ENCODE measurements at regions not wholly inside any gene's neighbourhood (a gene's known extent, or its start where the extent isn't known, plus 50 kb on each side); places are given as distances from the start of the nearest gene placed in this dataset.
"Not testable (repeated sequence)": the region's sequence is repeated elsewhere in the genome, so short reads cannot be mapped to it uniquely, and the experiment has no call there.

DNA sequence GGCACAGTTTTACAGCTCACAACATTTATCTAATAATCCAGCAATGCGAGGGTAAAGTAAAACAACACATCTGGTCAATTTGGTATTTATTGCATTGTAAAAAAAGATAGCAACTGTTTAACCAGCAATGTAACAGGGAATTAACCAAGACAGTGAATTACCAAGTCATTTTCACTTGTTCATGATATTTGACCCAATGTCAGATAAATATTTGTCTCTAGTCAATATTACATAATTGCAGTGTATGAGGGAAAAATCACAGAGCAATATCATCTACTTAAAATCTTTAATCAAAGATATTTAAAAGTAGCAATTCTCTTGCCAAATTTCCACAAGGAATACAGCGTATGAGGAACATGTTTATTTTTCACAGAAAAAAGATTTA lies 1265.1 kb upstream of the CHAC2 start:
- no peak for DNase-seq

DNA sequence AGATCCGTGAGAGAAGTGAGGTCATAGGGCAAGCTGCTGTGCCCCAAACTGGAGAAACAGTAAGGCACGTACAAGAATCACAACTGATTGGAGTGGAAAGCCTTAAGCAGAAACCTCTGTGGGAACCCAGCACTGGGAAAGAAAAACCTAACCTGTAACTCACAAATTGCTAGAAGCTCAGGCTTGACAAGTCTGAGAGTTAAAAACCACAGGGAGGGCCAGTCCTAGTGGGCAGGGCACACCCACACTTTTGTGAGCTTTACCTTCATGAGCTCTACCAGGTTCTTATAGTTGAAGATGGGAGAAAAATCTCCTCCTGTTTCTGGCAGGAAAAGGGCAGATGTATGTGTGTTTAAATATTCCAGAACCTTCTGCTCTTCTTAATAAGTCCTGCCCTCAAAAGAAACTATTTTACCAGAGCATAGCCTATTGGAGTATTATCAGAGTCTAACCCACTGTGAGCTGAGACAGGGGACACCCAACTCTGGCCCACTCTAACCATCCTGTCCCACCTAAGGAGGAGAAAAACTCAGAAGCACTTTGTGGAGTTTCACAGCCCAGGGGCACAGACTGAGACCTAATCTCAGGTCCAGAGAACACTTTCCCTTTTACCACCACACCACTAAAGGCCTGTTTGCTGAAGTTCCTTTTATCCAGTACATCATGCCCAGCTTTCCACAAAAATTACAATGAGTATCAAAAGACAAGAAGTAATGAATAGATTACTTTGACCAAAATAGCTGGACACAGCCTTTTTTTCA lies 1265.7 kb upstream of the CHAC2 start:
- DNase-seq = no peak

DNA sequence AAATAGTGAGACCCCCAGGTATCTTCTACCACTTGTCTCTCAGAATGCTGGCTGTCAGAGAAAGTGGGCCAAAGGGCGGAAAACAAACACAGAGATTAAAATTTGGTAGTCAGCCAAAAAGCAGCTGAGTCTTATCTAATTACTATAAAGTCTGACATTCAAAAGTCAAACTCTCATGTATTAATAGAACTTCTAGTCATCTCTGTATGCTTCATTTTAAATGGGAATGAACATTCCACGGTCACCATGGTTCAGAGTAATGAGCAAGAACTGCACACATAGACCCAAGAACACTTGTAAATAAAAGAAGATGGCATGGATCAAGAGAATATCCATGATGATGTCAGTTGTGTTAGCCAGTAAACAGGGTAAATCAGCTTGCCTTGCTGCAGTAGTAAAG lies 1267.0 kb upstream of the CHAC2 start:
- no peak for DNase-seq

DNA sequence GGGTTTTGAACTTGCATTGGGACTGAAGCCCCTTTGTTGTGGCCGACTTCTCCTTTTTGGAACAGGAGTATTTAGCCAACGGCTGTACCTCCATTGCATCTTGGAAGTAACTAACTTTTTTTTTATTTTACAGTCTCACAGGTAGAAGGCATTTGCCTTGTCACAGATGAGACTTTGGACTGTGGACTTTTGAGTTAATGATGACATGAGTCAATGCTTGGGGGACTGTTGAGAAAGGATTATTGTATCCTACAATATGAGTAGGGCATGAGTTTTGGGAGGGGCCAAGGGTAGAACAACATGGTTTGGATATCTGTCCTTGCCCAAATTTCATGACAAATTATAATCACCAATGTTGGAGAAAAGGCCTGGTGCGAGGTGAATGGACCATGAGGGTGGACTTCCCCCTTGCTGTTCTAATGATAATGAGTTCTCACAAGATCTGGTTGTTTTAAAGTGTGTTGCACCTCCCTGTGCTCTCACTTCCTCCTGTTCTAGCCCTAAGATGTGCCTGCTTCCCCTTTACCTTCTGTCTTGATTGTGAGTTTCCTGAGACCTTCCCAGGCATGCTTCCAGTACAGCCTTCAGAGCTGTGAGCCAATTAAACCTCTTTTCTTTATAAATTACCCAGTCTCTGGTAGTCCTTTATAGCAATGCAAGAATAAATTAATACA lies 1269.4 kb upstream of the CHAC2 start:
- no peak for DNase-seq

DNA sequence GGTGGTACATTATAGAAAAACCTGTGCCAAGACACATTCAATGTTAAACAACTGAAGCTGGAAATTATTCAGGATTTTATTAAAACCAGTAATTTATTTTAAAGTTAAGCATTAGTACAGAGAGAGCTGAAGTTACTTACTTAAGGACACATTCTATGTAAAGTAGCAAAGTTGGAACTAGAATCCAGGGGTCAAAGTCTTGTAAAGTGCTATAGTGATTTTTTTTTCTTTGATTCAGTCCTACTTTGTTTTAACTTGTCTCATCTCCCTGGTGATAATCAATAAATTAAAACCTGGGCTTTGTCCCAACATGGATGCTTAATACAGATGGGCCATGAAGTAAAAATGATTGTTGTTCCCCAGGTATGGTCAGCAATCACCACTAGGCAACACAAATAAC lies 1271.8 kb upstream of the CHAC2 start:
- no peak for DNase-seq

DNA sequence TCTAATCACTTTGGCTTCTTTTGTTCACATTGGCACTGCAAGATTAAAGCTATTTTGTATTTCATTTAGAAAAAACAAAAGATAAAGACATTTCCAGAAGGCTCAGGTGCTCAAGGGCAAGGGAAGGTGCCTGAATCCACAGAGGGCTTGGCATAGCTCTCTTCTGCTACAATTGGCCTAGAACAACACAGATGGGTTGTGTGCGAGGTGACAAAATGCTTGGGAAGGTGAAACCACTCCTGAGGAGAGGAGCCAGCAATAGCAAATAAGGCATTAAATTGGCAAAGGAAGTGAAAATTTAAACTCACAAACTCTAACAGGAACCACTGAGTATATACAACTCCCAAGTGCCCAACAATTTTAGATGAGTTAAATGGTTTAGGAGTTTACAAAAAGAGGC lies 1290.4 kb upstream of the CHAC2 start:
- DNase-seq = no peak

DNA sequence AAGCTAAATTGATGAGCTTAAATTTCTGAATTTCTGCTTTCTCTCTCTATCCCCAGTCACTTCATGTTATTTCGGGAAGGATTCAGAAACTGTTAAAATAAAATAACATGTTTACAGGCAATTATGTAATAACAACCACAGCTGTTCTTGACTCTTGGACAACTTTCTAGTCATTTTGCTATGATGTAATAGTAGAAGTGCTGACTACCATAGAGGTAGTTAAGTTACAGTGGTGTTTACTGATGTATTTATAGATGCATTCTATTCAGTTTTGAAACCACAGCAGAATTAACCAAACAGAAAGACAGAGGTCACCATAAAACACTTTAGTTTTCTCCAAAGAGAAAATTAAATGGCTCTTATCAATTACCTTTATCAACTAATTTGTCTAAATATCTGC lies 1292.0 kb upstream of the CHAC2 start:
- no peak for DNase-seq

DNA sequence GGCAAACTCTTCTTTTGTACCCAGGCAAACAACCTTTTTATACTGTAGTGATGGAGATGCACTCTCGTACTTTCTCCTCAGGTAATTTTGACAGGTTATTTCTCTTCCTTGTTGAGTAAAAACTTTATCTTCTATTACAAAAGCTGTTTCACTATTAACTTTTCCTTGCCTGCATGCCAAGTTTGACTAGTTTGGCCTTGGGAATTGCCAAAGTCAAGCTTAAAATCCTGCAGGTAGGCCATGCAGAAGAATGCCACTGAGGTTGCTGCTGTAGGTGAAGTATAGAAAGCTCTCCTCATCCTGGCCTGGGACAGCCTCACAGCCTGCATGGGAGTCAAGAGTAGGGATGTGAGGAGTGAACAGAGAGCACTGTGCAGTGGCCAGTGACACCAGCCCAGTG lies 1293.5 kb upstream of the CHAC2 start:
- DNase-seq = no peak

DNA sequence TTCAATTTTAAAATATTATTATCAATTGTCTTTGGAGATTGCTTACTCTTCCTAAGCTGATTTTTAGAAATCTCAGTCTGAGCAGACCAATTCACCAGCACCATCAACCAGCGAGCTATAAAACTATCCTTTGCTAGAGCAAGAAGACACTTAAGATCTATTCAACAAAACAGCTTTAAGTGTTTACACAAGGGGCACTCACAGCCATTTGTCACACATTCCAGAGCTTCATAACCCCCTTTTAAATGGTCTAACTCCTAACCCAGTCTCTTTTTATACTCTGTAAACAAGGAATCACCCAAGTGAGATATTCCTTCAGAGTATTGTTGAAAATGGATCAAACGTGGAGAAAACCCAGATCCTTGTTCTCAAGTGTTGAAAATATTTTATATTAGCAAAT lies 1294.1 kb upstream of the CHAC2 start:
- no peak for DNase-seq

DNA sequence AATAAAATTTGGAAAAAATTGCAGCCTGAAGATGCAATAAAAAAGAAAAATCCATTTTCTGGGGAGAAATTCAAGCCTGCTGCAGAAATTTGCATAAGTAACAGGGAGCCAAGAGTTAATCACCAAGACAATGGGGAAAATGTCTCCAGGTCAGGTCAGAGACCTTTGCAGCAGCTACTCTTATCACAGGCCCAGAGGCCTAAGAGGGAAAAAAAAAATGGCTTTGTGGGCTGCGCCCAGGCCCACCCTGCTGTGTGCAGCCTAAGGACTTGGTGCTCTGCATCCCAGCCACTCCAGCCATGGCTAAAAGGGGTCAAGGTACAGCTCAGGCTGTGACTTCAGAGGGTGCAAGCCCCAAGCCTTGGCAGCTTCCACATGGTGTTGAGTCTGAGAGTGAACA lies 1297.1 kb upstream of the CHAC2 start:
- not testable (repeated sequence) for DNase-seq

DNA sequence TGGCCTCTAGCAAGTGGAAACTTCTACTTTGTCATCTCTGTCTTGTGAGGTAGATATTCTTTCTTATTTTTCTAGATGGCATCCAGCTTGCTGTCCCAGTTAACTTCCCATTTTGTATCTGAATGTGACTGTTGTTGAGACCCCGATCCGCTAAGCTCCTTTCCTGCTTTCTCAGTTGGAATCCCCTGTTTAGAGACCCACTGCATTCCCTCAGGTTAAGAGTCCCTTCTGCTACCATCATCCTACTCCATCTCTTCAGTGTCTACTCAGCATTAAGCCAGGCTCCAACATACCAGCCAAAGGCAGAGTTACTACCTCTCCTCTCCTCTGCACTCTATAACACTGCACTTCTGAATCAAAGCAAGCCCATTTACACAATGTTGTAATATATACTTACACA lies 1300.4 kb upstream of the CHAC2 start:
- no peak for DNase-seq

DNA sequence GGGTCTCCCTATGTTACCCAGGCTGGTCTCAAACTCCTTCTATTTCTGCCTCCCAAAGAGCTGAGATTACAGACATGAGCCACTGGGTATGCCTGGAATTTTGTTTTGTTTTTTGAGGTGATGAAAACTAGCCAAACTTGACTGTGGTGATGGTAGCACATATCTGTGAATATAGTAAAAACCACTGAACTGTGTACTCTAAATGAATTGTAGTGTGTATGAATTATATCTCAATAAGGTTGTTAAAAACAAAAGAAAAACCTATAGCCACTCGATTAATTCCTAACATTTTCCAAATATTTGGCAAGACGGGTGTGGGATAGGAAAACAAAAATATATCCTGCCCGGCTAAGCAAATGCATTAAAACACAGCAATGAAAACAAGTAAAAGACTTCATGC lies 1302.3 kb upstream of the CHAC2 start:
- DNase-seq = no peak

DNA sequence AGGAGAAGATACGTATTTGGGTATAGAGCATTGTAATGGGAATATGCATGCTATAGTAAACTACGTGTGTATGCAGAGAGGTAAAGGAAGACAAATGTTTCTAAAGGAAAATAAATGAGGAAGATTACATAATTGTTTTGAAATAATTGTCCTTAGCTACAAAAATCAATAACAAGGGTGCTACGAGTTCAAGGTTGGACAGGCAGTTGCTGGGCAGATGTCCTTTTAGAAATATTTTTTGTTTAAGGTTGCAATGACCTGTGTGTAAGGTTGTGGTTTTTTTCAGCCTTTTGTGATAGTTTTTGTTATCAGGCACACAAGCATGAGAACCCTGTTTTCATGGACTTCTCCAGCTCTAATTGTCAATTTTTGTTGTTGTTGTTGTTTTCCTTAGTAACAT lies 1304.1 kb upstream of the CHAC2 start:
- DNase-seq = no peak

DNA sequence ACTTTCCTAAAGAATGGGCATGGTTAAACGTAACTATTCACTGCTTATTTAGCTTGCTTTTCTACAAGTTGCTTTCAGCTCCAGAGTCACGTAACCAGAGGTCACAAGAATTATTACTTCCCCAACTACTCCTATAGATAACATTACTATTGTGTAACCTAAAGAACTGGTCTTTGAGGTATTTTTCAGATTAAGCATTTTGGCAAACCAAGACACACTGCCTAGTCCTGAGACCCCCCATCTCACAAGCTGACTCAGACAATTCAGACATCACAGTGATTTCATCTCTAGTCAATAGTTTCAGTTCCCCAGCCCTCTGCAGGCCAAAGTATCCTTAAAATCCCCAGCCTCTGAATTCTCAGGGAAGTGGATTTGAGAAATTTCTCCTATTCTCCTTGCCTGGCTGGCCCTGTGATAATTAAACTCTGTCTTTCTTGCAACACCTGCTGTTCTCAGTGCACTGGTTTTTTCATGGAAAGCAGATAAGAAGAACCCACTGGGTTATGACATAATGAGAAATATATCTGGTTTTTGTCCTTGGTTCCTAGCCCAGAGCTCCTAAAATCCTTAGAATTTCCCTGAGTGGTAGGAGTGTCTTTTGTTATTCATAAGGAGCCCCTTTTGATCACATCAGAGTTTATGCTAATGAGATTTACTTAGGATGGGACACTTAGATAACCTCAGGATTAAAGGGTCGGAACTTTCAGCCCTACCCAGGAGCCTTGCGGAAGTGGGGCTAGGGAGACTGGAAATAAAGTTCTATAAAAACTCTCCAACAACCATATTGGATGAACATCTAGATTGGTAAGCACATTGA lies 1310.8 kb upstream of the CHAC2 start:
- no peak for DNase-seq

DNA sequence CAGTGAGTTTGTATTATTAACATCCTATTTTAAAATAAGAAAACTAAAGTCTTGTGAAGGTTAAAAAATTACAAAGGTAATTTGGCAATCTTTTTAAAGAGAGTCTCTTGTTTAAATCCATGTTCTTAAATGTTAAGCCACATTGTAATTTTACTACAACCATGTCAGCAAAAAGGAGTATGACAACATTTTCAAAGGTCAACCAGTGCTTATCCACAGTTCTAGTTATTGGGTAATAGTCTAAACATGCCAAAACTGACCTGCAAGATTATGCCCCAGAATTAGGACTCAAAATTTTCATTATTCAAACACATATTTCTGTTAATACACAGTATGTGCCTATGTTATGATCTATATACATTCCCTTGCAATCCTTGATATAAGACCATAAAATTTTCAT lies 1312.6 kb upstream of the CHAC2 start:
- no peak for DNase-seq

DNA sequence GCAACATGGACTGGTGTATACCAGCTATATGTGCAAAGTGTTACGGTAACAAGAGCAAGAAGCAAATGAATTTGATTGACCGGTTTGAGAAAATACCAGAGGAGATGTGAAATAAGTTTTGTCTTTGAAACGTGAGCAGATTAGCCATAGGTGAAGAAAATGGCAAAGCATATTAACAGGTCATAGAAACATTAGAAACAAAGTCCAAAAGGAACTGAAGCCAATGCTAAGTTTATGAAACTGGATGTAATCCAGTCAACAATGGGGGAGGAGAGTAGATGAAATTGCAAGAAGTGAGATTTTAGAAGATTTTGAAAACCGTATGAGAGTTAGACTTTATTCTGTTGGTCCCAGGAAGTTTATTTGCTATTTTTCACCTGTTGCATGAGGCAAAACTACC lies 1315.4 kb upstream of the CHAC2 start:
- no peak for DNase-seq

DNA sequence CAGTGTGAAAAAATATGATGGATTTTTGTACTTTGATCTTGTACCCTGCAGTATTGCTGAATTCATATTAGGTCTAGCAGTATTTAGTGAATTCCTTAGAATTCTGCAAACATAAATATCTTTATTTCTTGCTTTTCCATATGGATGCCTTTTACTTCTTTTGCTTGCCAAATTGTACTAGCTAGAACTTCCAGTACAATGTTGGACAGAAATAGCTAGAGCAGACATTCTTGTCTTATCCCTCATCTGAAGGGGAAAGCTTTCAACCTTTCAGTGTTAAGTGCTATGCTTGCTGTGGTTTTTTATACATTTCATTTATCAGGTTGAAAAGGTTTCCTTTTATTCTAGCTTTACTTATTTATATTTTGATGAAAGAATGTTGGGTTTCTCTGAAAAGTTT lies 1321.9 kb upstream of the CHAC2 start:
- DNase-seq = no peak

DNA sequence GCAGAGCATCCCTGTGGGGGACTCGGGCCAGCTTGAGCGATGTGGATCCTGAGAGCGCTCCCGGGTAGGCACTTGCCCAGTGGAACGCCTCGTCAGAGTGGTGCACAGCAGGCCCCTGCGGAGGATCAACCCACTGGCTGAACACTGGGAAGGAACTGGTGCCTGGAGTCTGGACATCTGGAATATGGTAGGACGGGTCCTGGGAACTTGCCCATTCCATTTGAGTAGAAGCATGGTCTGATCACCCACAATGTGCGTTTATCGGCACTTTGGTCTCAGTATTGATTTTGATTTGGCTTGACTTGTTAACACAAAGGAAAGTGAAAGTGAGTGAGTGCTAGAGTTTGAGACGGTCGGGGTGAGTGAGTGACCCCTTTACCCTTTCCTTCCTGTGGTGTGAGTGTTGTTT lies 1336.2 kb upstream of the CHAC2 start:
- DNase-seq = no peak

DNA sequence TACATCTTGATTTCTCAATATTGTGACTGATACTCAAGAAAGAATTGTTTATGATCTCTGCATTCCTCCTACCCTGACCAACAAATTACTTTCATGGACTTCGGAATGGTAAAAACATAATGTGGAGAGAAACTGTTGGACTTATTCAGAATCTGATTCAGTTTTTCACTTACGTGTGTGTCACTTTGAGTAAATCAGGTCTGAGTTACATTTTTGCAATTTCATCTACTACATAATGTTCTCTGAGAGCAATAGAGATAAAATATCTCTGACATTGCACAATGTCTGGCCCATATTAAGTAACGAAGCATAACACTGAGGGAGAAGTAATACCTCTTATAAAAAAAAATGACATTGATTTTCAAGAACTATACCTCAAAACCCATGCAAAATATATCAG lies 1337.9 kb upstream of the CHAC2 start:
- DNase-seq = no peak

DNA sequence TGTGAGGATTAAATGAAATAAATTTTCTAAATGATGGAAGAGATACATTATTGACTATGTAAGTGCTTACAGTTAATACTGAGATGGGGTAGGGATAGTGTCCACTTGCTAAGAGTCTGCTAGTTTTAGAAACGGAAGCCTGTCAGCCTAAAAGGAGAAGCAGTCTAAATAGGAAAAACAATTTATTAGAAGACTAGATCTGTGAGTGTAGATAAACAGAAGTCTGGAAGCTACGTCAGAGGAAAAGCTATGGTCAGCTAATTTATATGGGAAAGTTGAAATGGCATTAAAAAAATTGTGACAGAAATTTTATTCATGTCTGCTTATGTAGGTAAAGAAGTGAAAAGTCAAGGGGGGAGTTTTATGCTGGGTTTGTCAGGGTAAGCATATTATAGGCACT lies 1338.4 kb upstream of the CHAC2 start:
- DNase-seq = no peak

DNA sequence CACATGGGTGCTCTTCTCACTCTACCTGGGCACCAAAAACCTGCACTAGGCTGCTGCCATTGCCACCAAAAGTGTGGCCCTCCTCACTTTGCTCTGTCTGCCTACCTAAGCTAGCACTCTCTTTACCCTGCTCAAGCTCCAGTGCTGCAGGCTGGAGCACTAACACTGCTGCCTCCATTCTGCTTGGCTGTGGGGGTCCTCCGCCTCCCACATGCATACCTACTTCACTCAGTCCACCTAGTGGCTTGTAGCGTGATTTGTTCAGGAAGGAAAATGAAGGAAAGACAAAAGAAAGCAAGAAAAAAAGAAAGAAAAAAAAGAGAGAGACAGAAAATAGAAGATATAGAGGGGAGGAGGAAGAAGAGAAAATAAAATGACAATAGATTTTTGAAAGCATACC lies 1339.4 kb upstream of the CHAC2 start:
- no peak for DNase-seq

DNA sequence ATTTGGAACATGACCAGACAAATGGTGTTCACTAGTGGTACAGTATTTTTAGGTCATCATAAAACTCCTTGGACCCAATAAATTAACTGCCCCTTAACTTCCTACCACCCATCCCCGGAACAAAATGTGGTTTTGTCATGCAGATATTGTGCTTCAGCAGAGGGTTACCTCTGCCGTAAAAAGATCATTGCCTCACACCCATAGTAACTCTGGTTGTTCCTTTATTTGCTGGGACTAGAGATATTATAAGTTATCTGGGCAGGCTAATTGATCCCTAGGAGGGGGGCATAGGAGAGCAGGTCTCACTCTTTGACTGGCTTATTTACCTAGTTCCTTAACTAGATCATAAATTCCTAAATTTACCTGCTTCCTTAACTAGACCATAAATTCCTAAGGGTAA lies 1343.9 kb upstream of the CHAC2 start:
- DNase-seq = no peak

DNA sequence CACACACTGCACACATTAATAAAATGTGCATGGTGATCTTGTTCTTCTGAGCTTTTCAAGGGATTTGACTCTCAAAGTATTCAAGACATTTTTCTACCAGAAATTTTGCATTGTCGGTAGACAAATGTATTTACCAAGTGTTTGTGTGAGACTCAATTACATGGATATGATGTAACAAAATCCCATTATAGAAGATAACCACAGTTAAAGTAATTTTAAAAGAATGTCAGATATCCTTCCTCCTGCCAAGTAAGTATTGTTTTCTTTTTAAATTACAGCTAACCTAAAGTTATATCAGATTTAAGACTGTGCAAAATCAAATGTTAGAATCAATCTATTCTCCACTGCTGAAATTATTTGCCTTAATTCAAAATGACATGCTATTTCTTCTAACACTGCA lies 1344.5 kb upstream of the CHAC2 start:
- no peak for DNase-seq

DNA sequence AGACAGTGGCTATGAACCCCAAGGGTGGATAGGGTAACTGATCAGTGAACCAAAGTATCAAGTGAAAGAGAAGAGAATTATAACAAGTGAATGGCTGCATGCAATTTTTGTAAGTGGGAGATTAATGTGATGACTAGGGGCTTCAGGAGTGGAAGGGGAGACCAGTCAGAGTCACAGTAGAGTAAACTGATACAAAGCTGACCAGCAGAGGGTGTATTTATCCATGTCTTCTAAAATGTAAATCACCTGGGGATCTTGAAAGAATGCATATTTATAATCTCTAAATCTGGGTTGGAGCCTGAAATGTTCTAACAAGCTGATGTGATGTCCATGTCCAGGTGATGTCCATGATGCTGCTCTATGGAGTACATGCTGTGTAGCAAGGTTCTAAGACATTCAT lies 1351.3 kb upstream of the CHAC2 start:
- no peak for DNase-seq

All from RPMI8226 (cell line).